ENCODE measurements at regions not wholly inside any gene's neighbourhood (a gene's known extent, or its start where the extent isn't known, plus 50 kb on each side); places are given as distances from the start of the nearest gene placed in this dataset.
"Not testable (repeated sequence)": the region's sequence is repeated elsewhere in the genome, so short reads cannot be mapped to it uniquely, and the experiment has no call there.

- DNase-seq: no peak
Observed at GRCh38 chr6:167690931-167691330, 135.8 kb upstream of the AFDN start.

- DNase-seq: no peak
Observed at GRCh38 chr6:167691533-167692312, 135.0 kb upstream of the AFDN start.

GRCh38 chr6:167693478-167693877 lies 133.2 kb upstream of the AFDN start:
- not testable (repeated sequence) for DNase-seq

- DNase-seq: no peak
Observed at GRCh38 chr6:167695831-167696230, 130.9 kb upstream of the AFDN start.

GRCh38 chr6:167696296-167696695 lies 130.4 kb upstream of the AFDN start:
- DNase-seq: no peak

GRCh38 chr6:167697316-167697715 lies 129.4 kb upstream of the AFDN start:
- no peak for DNase-seq

- no peak for DNase-seq
Observed at GRCh38 chr6:167698540-167698939, 128.2 kb upstream of the AFDN start.

GRCh38 chr6:167699141-167699931 lies 127.4 kb upstream of the AFDN start:
- no peak for DNase-seq

GRCh38 chr6:167700199-167700598 lies 126.5 kb upstream of the AFDN start:
- no peak for DNase-seq

- no peak for DNase-seq
Observed at GRCh38 chr6:167701010-167701409, 125.7 kb upstream of the AFDN start.

- DNase-seq: no peak
Observed at GRCh38 chr6:167702241-167702827, 124.4 kb upstream of the AFDN start.

- DNase-seq: no peak
Observed at GRCh38 chr6:167703347-167703746, 123.4 kb upstream of the AFDN start.

- no peak for DNase-seq
Observed at GRCh38 chr6:167703781-167704180, 122.9 kb upstream of the AFDN start.

- DNase-seq: no peak
Observed at GRCh38 chr6:167704396-167704901, 122.3 kb upstream of the AFDN start.

GRCh38 chr6:167705211-167705750 lies 121.4 kb upstream of the AFDN start:
- no peak for DNase-seq

GRCh38 chr6:167706313-167707109 lies 120.2 kb upstream of the AFDN start:
- DNase-seq: no peak

GRCh38 chr6:167707686-167708500 lies 118.8 kb upstream of the AFDN start:
- no peak for DNase-seq

- DNase-seq: no peak
Observed at GRCh38 chr6:167708501-167709094, 118.1 kb upstream of the AFDN start.

- DNase-seq: no peak
Observed at GRCh38 chr6:167709196-167709595, 117.5 kb upstream of the AFDN start.

- not testable (repeated sequence) for DNase-seq
Observed at GRCh38 chr6:167709776-167710336, 116.9 kb upstream of the AFDN start.

Data from NCI-H187 (cell line).